NCI-H510A treated with DMSO at 0.1 percent for 48 hours (cell line): ENCODE measurements at regions not wholly inside any gene's neighbourhood (a gene's known extent, or its start where the extent isn't known, plus 50 kb on each side); places are given as distances from the start of the nearest gene placed in this dataset.

Experiments used
- DNase-seq: peaks from one replicate; lab custom pipeline; 2025; lab: John Stamatoyannopoulos, UW

- DNase-seq: no peak
Measured at GRCh38 chr4:181388061-181388460, 855.1 kb upstream of the TENM3 start.

- no peak for DNase-seq
Measured at GRCh38 chr4:181416966-181417365, 826.2 kb upstream of the TENM3 start.

DNA sequence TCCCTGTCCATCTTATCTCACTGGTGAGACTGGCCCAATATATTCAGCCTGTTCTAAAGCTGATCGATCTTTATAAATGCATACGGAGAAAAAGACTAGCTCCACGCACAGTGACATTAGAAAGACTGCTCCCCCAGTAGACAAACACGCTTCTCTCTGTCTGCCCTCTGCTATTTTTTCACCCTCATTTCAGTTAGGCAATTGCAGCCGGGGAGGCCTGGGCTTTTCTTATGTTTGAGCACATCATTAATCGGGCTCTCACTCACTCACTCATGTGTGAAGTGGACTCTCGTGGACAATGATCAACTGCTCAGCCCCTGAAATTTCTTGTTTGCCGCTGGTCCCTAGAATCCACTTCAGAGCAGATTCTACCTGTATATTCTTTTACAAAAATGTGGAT is 824.7 kb upstream of the TENM3 start:
- DNase-seq: peak; percentile 39

DNA sequence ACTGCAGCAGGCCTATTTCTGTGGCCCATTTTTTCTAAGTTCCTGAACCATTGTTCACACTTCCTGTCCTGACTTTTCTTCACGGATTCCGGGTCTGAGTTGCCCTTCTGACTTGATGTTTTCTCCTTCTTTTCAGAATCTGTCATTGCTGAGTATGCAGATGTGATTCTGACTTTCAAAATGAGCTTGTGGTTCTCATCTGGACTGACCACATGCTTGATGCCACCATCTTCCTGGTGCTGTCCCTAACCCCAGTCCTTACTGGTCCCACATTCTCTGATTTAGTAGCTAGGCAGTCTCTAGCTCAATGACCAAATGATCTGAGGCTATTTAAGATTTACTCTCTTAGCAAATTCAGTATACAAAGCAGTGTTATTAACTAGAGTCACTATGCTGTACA is 822.3 kb upstream of the TENM3 start:
- no peak for DNase-seq

- DNase-seq: no peak
Measured at GRCh38 chr4:181424362-181425016, 818.7 kb upstream of the TENM3 start.

DNA sequence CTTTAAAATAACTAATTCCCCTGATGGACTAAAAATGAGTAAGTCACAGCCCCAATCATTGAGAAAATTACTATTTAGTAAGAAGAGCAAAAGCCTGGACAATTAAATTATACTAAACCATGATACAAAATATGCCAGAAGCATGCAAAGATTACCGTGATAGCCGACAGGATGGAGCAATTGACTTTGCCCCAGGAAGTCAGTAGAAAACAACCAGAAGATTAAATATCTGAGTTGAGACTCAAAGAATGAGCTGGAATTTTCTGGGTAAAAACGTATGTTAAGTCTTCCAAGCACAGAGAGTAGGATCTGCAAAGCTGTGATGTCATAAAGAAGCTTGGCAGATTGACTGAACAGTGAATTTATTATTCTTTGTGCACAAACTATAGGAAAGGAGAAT is 816.1 kb upstream of the TENM3 start:
- DNase-seq: no peak

DNA sequence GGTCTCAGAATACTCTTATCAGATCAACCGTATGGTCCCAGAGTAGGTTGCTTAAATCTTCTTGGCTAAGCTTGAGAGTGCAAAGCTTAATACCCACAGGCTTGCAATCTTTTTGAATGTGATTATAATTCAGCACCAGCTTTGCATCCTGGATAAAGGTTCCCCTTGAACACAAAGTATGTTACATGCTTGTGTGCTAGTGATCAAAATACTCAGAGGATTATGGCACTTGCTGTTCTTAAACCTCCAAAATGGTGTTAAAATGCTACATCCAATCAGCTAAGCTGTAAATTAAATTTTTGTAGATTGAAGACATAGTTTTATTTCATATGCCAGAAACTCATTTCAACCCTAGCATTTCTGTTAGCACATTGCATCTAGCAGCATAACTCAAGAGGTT is 812.2 kb upstream of the TENM3 start:
- no peak for DNase-seq

DNA sequence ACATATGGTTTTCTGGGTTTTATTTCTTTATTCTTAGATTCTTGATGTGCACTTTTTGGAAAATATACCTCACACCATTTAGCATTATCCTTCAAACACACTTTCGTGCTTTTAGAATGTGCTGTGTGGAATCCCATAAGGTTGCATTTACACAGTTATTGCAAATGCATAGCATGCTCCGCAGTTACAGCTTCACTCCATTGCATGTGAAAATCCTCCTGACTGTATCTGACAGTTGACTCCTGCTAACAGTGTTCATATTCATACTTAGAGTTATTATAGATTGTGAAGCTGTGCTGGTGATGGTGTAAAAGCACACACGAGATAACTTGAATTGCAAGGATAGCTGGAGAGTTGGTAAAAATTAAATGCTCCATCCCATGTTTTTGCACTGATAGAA is 811.5 kb upstream of the TENM3 start:
- DNase-seq: no peak

DNA sequence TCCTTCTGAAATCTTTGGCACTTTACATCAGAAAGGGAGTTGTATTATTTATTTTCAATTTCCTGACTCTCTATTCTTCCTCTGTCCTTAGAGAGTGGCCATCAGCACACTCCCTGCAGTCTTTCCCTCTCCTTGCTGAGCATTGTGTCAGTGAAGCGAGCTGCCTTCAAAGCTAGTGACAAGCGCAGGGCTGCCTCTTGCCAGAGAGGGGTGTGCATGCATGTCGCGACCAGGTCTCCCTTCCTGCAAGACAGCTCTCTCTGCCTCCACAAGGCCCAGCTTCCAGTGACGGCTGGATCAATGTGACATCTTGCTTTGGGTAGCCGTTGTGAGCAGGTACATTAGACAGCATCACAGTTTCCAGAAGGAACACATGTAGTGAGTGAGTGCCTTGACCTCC is 810.9 kb upstream of the TENM3 start:
- DNase-seq: no peak

DNA sequence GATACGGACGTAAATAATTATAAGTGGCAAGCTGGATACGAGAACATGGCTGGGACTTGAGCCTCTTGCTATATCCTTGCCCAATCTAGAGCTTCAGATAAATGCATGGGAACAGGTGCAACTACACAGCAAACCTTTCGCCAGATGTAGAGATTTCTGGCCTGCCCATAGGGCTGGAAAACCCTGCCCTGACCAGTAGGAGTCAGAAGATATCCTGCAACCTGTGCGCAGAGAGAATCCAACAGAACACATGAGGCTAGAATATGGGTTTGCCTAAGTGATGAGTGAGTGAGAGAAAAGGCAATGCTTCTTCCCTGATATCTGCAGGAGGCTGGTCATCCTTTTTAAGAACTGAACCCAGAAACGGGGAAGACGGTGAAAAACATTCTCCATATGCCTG is 805.3 kb upstream of the TENM3 start:
- DNase-seq: no peak

- no peak for DNase-seq
Measured at GRCh38 chr4:181438641-181439040, 804.6 kb upstream of the TENM3 start.

DNA sequence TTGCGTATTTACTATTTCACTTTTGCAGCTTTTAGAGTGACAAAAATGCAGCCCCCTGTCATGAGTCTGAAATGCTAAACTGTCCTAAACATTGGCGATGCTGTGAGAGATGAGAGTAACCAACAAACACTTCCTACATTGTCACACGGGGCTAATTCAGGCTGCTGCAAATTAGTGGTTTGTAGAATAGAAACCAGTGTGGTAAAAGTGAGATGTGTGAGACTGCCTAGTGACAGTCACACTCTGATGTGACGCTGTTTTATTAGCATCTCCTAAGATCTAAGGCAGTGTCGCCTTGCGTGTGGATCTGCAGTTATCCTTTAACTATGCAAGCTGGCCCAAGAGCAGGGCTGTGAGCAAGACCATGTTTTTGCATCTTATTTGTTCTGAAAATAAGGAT is 800.2 kb upstream of the TENM3 start:
- DNase-seq: no peak

GRCh38 chr4:181465826-181466225 is 777.4 kb upstream of the TENM3 start:
- no peak for DNase-seq

DNA sequence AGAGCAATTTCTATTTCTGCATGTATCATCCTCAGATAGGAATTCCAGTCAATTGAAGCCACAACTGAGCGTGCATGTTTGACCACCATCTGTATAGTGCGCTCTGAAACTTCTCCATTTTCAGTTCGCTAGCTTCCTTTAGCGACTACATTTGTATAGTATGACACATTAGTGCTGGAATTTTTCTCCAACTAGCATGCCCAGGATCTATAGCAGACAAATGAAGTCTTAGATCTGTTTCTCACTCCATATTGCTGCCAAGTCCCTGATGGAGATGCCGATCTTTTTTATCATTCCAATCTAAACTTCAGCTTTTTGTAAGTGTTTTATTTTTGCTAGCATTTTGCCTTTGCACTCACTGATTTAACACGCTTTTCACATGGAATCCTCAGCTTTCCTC is 774.8 kb upstream of the TENM3 start:
- no peak for DNase-seq

DNA sequence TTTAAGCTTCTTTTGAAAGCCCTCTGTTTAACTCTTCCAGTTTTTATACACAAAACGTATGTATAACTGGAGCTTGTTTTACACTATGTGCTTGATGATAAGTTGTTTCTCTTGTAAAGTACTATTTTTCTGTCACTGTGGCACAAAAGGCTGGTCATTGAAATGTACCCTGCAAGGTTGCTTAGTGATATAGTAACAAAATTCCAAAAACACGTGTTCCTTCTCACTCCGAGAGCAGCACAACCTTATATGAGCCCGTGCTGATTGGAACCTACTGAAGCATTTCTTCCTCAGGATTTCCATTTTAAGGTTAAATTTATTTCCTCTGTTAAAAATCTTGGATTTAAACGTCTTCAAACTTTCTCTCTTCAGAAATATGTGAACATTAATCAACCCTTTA is 772.9 kb upstream of the TENM3 start:
- DNase-seq: no peak

- no peak for DNase-seq
Measured at GRCh38 chr4:181475359-181475758, 767.8 kb upstream of the TENM3 start.

- DNase-seq: no peak
Measured at GRCh38 chr4:181475781-181476507, 767.3 kb upstream of the TENM3 start.

GRCh38 chr4:181476508-181476890 is 766.7 kb upstream of the TENM3 start:
- no peak for DNase-seq

DNA sequence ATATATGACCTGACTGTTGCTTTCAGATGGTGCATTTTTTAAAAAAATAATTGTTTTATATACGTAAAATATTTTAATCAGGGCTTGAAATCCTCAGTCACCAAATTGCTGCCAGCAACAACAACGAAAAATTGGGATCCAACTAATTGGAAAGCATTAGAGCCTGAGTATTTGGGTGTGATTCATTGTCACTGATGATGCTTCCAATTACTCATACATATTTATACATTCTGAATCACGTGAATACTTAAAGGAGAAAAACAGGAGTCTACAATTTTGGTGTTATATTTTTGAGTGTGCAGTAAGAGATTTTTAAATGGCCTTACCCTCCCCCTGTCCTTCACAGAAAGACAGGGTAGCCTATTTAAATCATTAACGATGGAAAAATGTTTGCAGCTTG is 765.6 kb upstream of the TENM3 start:
- no peak for DNase-seq

DNA sequence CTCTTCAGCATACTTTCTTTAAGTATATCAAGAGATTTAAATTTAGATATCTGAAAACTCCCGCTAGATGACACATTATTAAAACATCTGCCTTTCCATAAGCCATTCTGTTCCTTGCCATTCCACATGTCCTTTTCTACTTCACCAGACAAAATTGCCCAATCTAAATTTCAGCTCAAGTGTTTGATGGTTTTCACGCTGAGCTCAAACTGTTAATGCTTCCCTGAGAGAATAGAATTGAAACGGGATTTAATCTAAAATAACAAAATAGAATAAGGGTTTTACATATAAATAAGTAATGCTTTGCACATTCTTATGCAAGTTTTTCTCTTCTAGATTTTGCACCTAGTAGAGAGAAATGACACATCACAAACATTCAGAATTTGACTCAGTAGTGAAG is 764.5 kb upstream of the TENM3 start:
- no peak for DNase-seq

GRCh38 chr4:181479141-181479540 is 764.1 kb upstream of the TENM3 start:
- no peak for DNase-seq

DNA sequence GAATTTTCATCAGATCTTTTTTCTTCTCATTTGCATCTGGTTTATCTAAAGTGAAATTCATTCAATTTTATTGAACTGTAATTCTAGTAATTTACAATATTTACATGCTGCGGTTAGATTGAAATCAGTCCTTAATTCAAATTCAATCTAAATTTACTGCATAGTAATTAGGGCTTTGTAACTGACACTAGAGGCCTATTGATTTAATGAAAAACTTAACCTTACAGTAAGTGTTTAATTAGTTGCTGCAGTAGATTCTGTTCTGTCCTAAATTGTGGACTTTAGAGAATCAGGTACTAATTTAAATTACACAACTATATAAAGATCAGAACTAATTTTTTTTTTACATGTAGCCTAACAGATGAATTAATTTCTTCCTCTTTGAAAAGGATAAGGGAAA is 758.8 kb upstream of the TENM3 start:
- no peak for DNase-seq

DNA sequence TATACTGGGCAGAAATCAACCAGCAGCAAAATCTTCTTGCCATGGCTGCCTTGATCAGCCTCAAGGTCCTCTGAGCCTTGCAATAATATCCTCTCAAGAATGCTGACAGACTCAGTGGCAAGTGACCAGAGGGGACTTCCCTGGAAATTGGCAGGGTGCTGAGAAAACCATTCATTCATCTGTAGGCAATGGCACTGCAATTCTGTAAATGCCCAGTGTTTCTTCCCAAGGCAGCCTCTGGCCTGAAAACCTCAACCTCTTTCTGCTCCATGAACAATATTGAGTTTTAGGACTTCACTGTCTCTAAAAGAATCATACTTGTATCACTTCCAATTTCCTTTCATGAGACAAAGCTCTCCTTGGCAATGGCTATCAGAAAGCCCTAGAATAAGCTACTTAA is 754.3 kb upstream of the TENM3 start:
- no peak for DNase-seq

DNA sequence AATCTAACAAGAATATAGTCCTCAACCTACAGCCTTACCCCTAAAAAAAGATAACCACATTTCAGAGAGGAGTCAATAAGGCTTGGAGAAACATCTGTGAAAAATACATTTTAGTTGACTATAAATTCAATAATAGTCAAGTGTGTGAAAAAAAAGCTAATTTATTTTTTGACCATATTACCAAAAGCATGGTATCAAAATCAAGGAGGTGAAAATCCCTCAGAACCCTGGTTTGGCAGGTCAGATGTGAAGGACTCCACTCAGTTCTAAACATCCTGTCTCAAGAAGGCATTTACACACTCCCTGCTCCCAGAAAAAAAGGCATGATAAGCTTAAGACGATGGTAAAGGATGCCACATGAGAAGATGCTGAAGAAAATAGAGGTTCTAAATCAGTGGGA is 745.1 kb upstream of the TENM3 start:
- no peak for DNase-seq
